Neural cell (in vitro differentiated cells): ENCODE measurements at regions not wholly inside any gene's neighbourhood (a gene's known extent, or its start where the extent isn't known, plus 50 kb on each side); places are given as distances from the start of the nearest gene placed in this dataset.

Experiments used
- H2AFZ ChIP-seq: fragments of 200-600, 300-800 bp; sonication (generic), shearing (Covaris generic); 2 replicates; pipeline ENCODE4 v1.6.0; 2014; ENCODE audit warnings: low read depth, mild to moderate bottlenecking, antibody characterized with exemption, low read length, moderate library complexity
- H3F3A ChIP-seq: fragments of 200-600 bp; shearing (Covaris generic); 2 replicates; pipeline ENCODE4 v1.6.1; 2016; ENCODE audit warnings: mild to moderate bottlenecking, moderate library complexity, mixed read lengths, antibody characterized with exemption, low read length; ENCODE audit not compliant: insufficient read depth, poor library complexity, severe bottlenecking
- H3K27ac ChIP-seq: fragments of 200-600, 300-800 bp; sonication (generic), shearing (Covaris generic); 2 replicates; pipeline ENCODE4 v1.5.1; 2014; ENCODE audit warnings: mild to moderate bottlenecking, low read length, moderate library complexity
- H3K27me3 ChIP-seq: fragments of 300-800, 200-600 bp; sonication (generic), shearing (Covaris generic); 2 replicates; pipeline ENCODE4 v1.6.0; 2014; ENCODE audit warnings: mild to moderate bottlenecking, low read depth, low read length, moderate library complexity; ENCODE audit not compliant: insufficient read depth
- H3K36me3 ChIP-seq: fragments of 300-800, 200-600 bp; sonication (generic), shearing (Covaris generic); 2 replicates; pipeline ENCODE4 v1.5.1; 2014; ENCODE audit warnings: mild to moderate bottlenecking, antibody characterized with exemption, low read length, moderate library complexity; ENCODE audit not compliant: insufficient read depth
- H3K4me2 ChIP-seq: fragments of 300-800, 200-600 bp; sonication (generic), shearing (Covaris generic); 2 replicates; pipeline ENCODE4 v1.6.0; 2014; ENCODE audit warnings: mild to moderate bottlenecking, low read length
- H3K4me3 ChIP-seq: fragments of 300-800, 200-600 bp; sonication (generic), shearing (Covaris generic); 2 replicates; pipeline ENCODE4 v1.5.1; 2014; ENCODE audit warnings: mild to moderate bottlenecking, low read length, moderate library complexity
- H3K79me2 ChIP-seq: fragments of 200-600 bp; shearing (Covaris generic); replicated peaks from 2 replicates; pipeline ENCODE4 v1.6.0; 2014; ENCODE audit warnings: mild to moderate bottlenecking, low read length, moderate library complexity; ENCODE audit not compliant: insufficient read depth
- H3K9ac ChIP-seq: fragments of 300-800, 200-600 bp; sonication (generic), shearing (Covaris generic); 2 replicates; pipeline ENCODE4 v1.6.1; 2016; ENCODE audit warnings: mild to moderate bottlenecking, low read length, mixed read lengths
- H3K9me2 ChIP-seq: fragments of 200-600 bp; shearing (Covaris generic); 2 replicates; pipeline ENCODE4 v1.6.1; 2016; ENCODE audit warnings: mild to moderate bottlenecking, low read length, mixed read lengths; ENCODE audit not compliant: insufficient read depth
- H3K9me3 ChIP-seq: fragments of 200-600, 300-800 bp; sonication (generic), shearing (Covaris generic); 2 replicates; pipeline ENCODE4 v1.6.1; 2016; ENCODE audit warnings: mild to moderate bottlenecking, mixed run types, low read length, moderate library complexity, mixed read lengths
- H4K20me1 ChIP-seq: fragments of 200-600 bp; shearing (Covaris generic); 2 replicates; pipeline ENCODE4 v1.6.1; 2016; ENCODE audit warnings: mild to moderate bottlenecking, mixed run types; ENCODE audit not compliant: insufficient read depth
- EP300 ChIP-seq: fragments of 450-650 bp; conservative IDR thresholded peaks from 2 replicates; pipeline ENCODE4 v1.6.1; 2014; ENCODE audit warnings: antibody characterized with exemption, mild to moderate bottlenecking, moderate library complexity; ENCODE audit not compliant: poor library complexity, severe bottlenecking
- EZH2 ChIP-seq: fragments of 200-600, 300-800 bp; shearing (Covaris generic), sonication (generic); IDR thresholded peaks from 2 replicates; pipeline ENCODE4 v1.6.1; 2014; ENCODE audit warnings: antibody characterized with exemption, low read length, borderline replicate concordance, mild to moderate bottlenecking; ENCODE audit not compliant: insufficient read depth, poor library complexity, severe bottlenecking
- MXI1 ChIP-seq: fragments of 450-650 bp; conservative IDR thresholded peaks from 2 replicates; pipeline ENCODE4 v1.6.1; 2014; ENCODE audit warnings: antibody characterized with exemption, mild to moderate bottlenecking; ENCODE audit not compliant: poor library complexity, severe bottlenecking
- POLR2AphosphoS5 ChIP-seq: IDR thresholded peaks from 2 replicates; pipeline ENCODE4 v1.6.1; 2012
- RAD21 ChIP-seq: fragments of 450-650 bp; conservative IDR thresholded peaks from 2 replicates; pipeline ENCODE4 v1.6.1; 2014; ENCODE audit warnings: antibody characterized with exemption, mild to moderate bottlenecking, moderate library complexity
- SMC3 ChIP-seq: fragments of 450-650 bp; conservative IDR thresholded peaks from 2 replicates; pipeline ENCODE4 v1.6.1; 2014; ENCODE audit warnings: antibody characterized with exemption, mild to moderate bottlenecking, moderate library complexity; ENCODE audit not compliant: poor library complexity
- TAF1 ChIP-seq: IDR thresholded peaks from 2 replicates; pipeline ENCODE4 v1.6.1; 2012; ENCODE audit warnings: low read depth
- TF ChIP-seq, protein P1 (sequence below): IDR thresholded peaks from 2 replicates; pipeline ENCODE4 v1.6.1; 2012; ENCODE audit warnings: borderline replicate concordance
- TF ChIP-seq, protein P2 (sequence below): fragments of 450-650 bp; IDR thresholded peaks from 2 replicates; pipeline ENCODE4 v1.5.1; 2014; ENCODE audit warnings: antibody characterized with exemption, mild to moderate bottlenecking, moderate library complexity; ENCODE audit not compliant: poor library complexity, severe bottlenecking

DNA sequence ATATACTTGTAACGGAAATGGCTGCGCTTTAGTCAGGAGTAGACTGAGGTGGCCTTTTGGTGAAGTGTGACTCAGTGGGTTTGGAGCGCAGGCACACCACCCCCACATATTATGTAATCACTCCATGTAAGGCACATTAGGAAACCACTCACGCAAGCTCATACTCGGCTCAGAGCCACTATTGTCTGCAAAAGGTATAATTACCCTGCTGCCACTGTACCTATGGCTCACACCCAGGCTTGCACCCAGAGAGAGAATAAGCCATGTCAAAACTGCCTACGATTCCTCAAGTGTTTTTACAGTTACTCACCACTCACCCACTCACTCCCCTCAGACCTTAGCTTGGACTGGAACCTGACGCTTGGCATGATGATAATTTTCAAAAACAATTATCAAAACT lies 611.9 kb upstream of the CCDC54 start:
- TF ChIP-seq POLR2AphosphoS5 (no peak), EZH2 (no peak), RAD21 (no peak), SMC3 (no peak), MXI1 (no peak), EP300 (no peak), TAF1 (no peak)
- TF ChIP-seq, protein P1, sequence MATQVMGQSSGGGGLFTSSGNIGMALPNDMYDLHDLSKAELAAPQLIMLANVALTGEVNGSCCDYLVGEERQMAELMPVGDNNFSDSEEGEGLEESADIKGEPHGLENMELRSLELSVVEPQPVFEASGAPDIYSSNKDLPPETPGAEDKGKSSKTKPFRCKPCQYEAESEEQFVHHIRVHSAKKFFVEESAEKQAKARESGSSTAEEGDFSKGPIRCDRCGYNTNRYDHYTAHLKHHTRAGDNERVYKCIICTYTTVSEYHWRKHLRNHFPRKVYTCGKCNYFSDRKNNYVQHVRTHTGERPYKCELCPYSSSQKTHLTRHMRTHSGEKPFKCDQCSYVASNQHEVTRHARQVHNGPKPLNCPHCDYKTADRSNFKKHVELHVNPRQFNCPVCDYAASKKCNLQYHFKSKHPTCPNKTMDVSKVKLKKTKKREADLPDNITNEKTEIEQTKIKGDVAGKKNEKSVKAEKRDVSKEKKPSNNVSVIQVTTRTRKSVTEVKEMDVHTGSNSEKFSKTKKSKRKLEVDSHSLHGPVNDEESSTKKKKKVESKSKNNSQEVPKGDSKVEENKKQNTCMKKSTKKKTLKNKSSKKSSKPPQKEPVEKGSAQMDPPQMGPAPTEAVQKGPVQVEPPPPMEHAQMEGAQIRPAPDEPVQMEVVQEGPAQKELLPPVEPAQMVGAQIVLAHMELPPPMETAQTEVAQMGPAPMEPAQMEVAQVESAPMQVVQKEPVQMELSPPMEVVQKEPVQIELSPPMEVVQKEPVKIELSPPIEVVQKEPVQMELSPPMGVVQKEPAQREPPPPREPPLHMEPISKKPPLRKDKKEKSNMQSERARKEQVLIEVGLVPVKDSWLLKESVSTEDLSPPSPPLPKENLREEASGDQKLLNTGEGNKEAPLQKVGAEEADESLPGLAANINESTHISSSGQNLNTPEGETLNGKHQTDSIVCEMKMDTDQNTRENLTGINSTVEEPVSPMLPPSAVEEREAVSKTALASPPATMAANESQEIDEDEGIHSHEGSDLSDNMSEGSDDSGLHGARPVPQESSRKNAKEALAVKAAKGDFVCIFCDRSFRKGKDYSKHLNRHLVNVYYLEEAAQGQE = no peak
- TF ChIP-seq, protein P2, sequence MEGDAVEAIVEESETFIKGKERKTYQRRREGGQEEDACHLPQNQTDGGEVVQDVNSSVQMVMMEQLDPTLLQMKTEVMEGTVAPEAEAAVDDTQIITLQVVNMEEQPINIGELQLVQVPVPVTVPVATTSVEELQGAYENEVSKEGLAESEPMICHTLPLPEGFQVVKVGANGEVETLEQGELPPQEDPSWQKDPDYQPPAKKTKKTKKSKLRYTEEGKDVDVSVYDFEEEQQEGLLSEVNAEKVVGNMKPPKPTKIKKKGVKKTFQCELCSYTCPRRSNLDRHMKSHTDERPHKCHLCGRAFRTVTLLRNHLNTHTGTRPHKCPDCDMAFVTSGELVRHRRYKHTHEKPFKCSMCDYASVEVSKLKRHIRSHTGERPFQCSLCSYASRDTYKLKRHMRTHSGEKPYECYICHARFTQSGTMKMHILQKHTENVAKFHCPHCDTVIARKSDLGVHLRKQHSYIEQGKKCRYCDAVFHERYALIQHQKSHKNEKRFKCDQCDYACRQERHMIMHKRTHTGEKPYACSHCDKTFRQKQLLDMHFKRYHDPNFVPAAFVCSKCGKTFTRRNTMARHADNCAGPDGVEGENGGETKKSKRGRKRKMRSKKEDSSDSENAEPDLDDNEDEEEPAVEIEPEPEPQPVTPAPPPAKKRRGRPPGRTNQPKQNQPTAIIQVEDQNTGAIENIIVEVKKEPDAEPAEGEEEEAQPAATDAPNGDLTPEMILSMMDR = no peak
- no peaks in the 10 kb centered on the region for H4K20me1 ChIP-seq
- no peaks in the 10 kb centered on the region for H3K36me3 ChIP-seq
- no peaks in the 10 kb centered on the region for H3K27me3 ChIP-seq
- H3K9me3 ChIP-seq = no peaks in the 10 kb centered on the region
- no peak overlapping the region for H2AFZ ChIP-seq
- no peaks in the 10 kb centered on the region for H3F3A ChIP-seq
- H3K4me2 ChIP-seq = no peak overlapping the region
- H3K79me2 ChIP-seq = no peaks in the 10 kb centered on the region
- H3K9ac ChIP-seq = no peak overlapping the region
- H3K4me3 ChIP-seq = no peak overlapping the region
- H3K9me2 ChIP-seq = no peaks in the 10 kb centered on the region
- no peak overlapping the region for H3K27ac ChIP-seq

DNA sequence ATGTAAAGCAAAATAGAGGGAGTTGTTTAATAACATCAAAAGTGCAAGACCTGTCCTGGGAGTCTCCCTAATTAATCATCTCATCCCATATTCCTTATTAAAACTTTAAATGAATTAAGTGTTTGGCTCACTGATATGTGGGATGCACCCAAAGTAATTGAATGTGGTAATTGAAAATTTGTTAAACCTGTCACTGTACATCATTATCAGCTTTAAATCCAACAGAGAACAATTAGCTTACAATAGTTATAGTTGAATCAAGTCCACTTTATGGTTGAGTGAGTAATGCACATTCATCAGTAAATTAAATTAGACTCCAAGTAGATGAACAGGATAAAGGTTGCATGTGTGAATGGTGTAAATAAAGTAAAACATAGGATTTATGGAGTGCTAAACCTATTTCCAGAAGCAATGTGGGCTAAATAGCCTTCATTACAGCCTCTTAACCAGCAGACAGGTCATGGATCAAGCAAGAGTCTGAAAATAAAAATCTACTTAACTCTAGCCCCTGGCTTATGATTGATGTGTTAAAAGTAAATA lies 608.2 kb upstream of the CCDC54 start:
- Histone ChIP-seq H3K36me3 (no peaks in the 10 kb centered on the region), H3K9me2 (no peaks in the 10 kb centered on the region), H3K9ac (no peak overlapping the region), H3K4me3 (no peak overlapping the region), H3K4me2 (no peak overlapping the region), H2AFZ (no peak overlapping the region), H4K20me1 (no peaks in the 10 kb centered on the region), H3K9me3 (no peaks in the 10 kb centered on the region), H3F3A (no peaks in the 10 kb centered on the region), H3K79me2 (no peaks in the 10 kb centered on the region), H3K27me3 (no peaks in the 10 kb centered on the region), H3K27ac (no peak overlapping the region)
- no peak for TF ChIP-seq RAD21
- TF ChIP-seq, protein P1 = no peak
- no peak for TF ChIP-seq EP300
- TF ChIP-seq SMC3 = no peak
- TF ChIP-seq EZH2 = no peak
- TF ChIP-seq, protein P2 = no peak
- TF ChIP-seq MXI1 = no peak
- TF ChIP-seq TAF1 = no peak
- TF ChIP-seq POLR2AphosphoS5 = no peak
